IMR-90 (cell line): ENCODE measurements at regions not wholly inside any gene's neighbourhood (a gene's known extent, or its start where the extent isn't known, plus 50 kb on each side); places are given as distances from the start of the nearest gene placed in this dataset.

ENCODE experiments used
- ATAC-seq: fragments of 200-7000 bp; cut with Tn5 transposase; 2 replicates; pipeline ENCODE4 v1.9.1; 2020; ENCODE audit warnings: low read depth, mild to moderate bottlenecking, moderate library complexity
- BruUV-seq: library from RNA; stranded (reverse); fragments of 400-500 nt; replicated peaks from 2 replicates; lab custom pipeline; 2021; lab: Mats Ljungman, UMichigan
- CTCF ChIA-PET: fragments of 300-600 bp; formaldehyde crosslinking; extraction: SDS; loops from one replicate; lab custom pipeline; 2021; ENCODE audit warnings: antibody characterized with exemption; lab: Yijun Ruan, JAX
- POLR2A ChIA-PET: fragments of 300-600 bp; sonication (Branson Sonifier 250); formaldehyde crosslinking; loops from one replicate; lab custom pipeline; 2022; ENCODE audit warnings: antibody characterized with exemption; ENCODE audit not compliant: unreplicated experiment; lab: Charles Lee
- DNase-seq: peaks from one replicate; pipeline ENCODE4 v3.0.0; 2013
- H2AFZ ChIP-seq: replicated peaks from 2 replicates; pipeline ENCODE3; 2013; ENCODE audit warnings: low read length, mild to moderate bottlenecking; ENCODE audit not compliant: poor library complexity
- H2AK5ac ChIP-seq: 2 replicates; pipeline ENCODE4 v1.6.1; 2013; ENCODE audit warnings: low read depth, low read length, inconsistent platforms
- H2AK9ac ChIP-seq: replicated peaks from 2 replicates; pipeline ENCODE3; 2013; ENCODE audit warnings: mild to moderate bottlenecking, low read depth, low read length, moderate library complexity; ENCODE audit not compliant: poor library complexity
- H2BK120ac ChIP-seq: 2 replicates; pipeline ENCODE4 v1.6.1; 2013; ENCODE audit warnings: low read depth, low read length, inconsistent platforms
- H2BK15ac ChIP-seq: 3 replicates; pipeline ENCODE4 v1.6.1; 2013; ENCODE audit warnings: low read depth, low read length, inconsistent platforms
- H2BK20ac ChIP-seq: 2 replicates; pipeline ENCODE4 v1.6.1; 2013; ENCODE audit warnings: low read depth, mild to moderate bottlenecking, inconsistent platforms, low read length, moderate library complexity
- H2BK5ac ChIP-seq: 2 replicates; pipeline ENCODE4 v1.6.1; 2013; ENCODE audit warnings: mild to moderate bottlenecking, low read depth, low read length, inconsistent platforms; ENCODE audit not compliant: poor library complexity, severe bottlenecking
- H3K14ac ChIP-seq: replicated peaks from 2 replicates; pipeline ENCODE4 v1.6.1; 2013; ENCODE audit warnings: low read depth, low read length, inconsistent platforms
- H3K18ac ChIP-seq: 2 replicates; pipeline ENCODE4 v1.6.1; 2013; ENCODE audit warnings: low read depth, low read length, control low read depth
- H3K23ac ChIP-seq: 2 replicates; pipeline ENCODE4 v1.6.1; 2013; ENCODE audit warnings: low read depth, low read length, inconsistent platforms
- H3K27ac ChIP-seq: 2 replicates; pipeline ENCODE4 v1.5.1; 2013; ENCODE audit warnings: mild to moderate bottlenecking, control low read depth, low read length; ENCODE audit not compliant: insufficient read depth
- H3K27me3 ChIP-seq: 2 replicates; pipeline ENCODE4 v1.6.1; 2013; ENCODE audit warnings: low read length; ENCODE audit not compliant: control insufficient read depth, insufficient read depth
- H3K36me3 ChIP-seq: 2 replicates; pipeline ENCODE4 v1.6.1; 2013; ENCODE audit warnings: low read length, mixed read lengths; ENCODE audit not compliant: control insufficient read depth, insufficient read depth
- H3K4ac ChIP-seq: 2 replicates; pipeline ENCODE4 v1.6.1; 2013; ENCODE audit warnings: low read depth, low read length, inconsistent platforms
- H3K4me1 ChIP-seq: 2 replicates; pipeline ENCODE4 v1.6.1; 2013; ENCODE audit warnings: low read length, mixed read lengths; ENCODE audit not compliant: control insufficient read depth, insufficient read depth
- H3K4me2 ChIP-seq: 2 replicates; pipeline ENCODE4 v1.6.1; 2013; ENCODE audit warnings: low read depth, mild to moderate bottlenecking, control low read depth, low read length, moderate library complexity
- H3K4me3 ChIP-seq: 2 replicates; pipeline ENCODE4 v1.5.1; 2013; ENCODE audit warnings: low read depth, mild to moderate bottlenecking, control low read depth, low read length, moderate library complexity; ENCODE audit not compliant: insufficient read depth
- H3K56ac ChIP-seq: 2 replicates; pipeline ENCODE4 v1.6.1; 2013; ENCODE audit warnings: low read length, inconsistent platforms; ENCODE audit not compliant: insufficient read depth; ENCODE audit errors: extremely low read depth
- H3K79me1 ChIP-seq, 2 experiments: 2 replicates each; pipeline ENCODE4 v1.6.1; 2013; ENCODE audit warnings: low read length in 2 of 2, inconsistent platforms in 1 of 2, low read depth in 1 of 2
- H3K9ac ChIP-seq: 2 replicates; pipeline ENCODE4 v1.6.1; 2013; ENCODE audit warnings: low read depth, low read length, control low read depth
- H3K9me1 ChIP-seq: 2 replicates; pipeline ENCODE4 v1.6.1; 2013; ENCODE audit warnings: low read length, inconsistent platforms; ENCODE audit not compliant: insufficient read depth
- H3K9me3 ChIP-seq: 2 replicates; pipeline ENCODE4 v1.6.1; 2013; ENCODE audit warnings: low read length; ENCODE audit not compliant: control insufficient read depth, insufficient read depth
- H4K20me1 ChIP-seq: 2 replicates; pipeline ENCODE4 v1.6.1; 2013; ENCODE audit warnings: low read length, inconsistent platforms; ENCODE audit not compliant: insufficient read depth
- H4K5ac ChIP-seq: 2 replicates; pipeline ENCODE4 v1.6.1; 2013; ENCODE audit warnings: mild to moderate bottlenecking, low read depth, low read length, control low read depth
- H4K8ac ChIP-seq, 2 experiments: 2 replicates each; pipeline ENCODE4 v1.6.1; 2013; ENCODE audit warnings: low read depth in 2 of 2, low read length in 2 of 2, control low read depth in 1 of 2, inconsistent platforms in 1 of 2
- H4K91ac ChIP-seq: 2 replicates; pipeline ENCODE4 v1.6.1; 2013; ENCODE audit warnings: low read depth, low read length, inconsistent platforms; ENCODE audit not compliant: insufficient read depth
- BHLHE40 ChIP-seq: fragments of 150-350 bp; IDR thresholded peaks from 2 replicates; pipeline ENCODE4 v1.6.1; 2016; ENCODE audit warnings: mild to moderate bottlenecking, low read depth, low read length
- FOS ChIP-seq: fragments of 150-350 bp; IDR thresholded peaks from 2 replicates; pipeline ENCODE4 v1.6.1; 2016; ENCODE audit warnings: low read depth, low read length
- MAFK ChIP-seq: IDR thresholded peaks from 2 replicates; pipeline ENCODE4 v1.6.1; 2012; ENCODE audit warnings: low read depth, low read length, improper control_type of control experiment
- MAZ ChIP-seq: IDR thresholded peaks from 2 replicates; pipeline ENCODE4 v1.6.1; 2012; ENCODE audit warnings: low read depth, mild to moderate bottlenecking, low read length, improper control_type of control experiment, moderate library complexity, borderline replicate concordance
- NFE2L2 ChIP-seq: fragments of 150-350 bp; IDR thresholded peaks from 2 replicates; pipeline ENCODE4 v1.6.1; 2016; ENCODE audit warnings: low read depth, mild to moderate bottlenecking, low read length
- SMC3 ChIP-seq: fragments of 150-350 bp; IDR thresholded peaks from 2 replicates; pipeline ENCODE4 v1.6.1; 2016; ENCODE audit warnings: low read depth, mild to moderate bottlenecking, antibody characterized with exemption, low read length, moderate library complexity
- WGBS, 2 experiments: methylation state at CpG; one replicate each; pipeline versions ENCODE4 v1.1.5 to v1.1.7; 2013; ENCODE audit warnings: missing lambda C conversion rate in 2 of 2; ENCODE audit not compliant: insufficient read length in 1 of 2; ENCODE audit errors: extremely low coverage in 2 of 2; 5-methylcytosine and 5-hydroxymethylcytosine counted together
- dilution Hi-C: fragments of 300-500 bp; cut with HindIII; formaldehyde crosslinking; loops from one replicate; pipeline ENCODE4 v1.14.3; 2018; ENCODE audit warnings: low sequenced_read_pairs; ENCODE audit not compliant: unreplicated experiment
- in situ Hi-C: fragments of 300-500 bp; cut with MboI; formaldehyde crosslinking; loops from 3 replicates; pipeline ENCODE4 v1.14.3; 2019; ENCODE audit warnings: low sequenced_read_pairs, inconsistent platforms, mixed read lengths
- intact Hi-C: fragments of 100-400 bp; cut with micrococcal nuclease; formaldehyde crosslinking; loops from 2 replicates; pipeline ENCODE4 v1.10.0; 2022
- TF ChIP-seq, protein P1 (sequence below): conservative IDR thresholded peaks from 2 replicates; pipeline ENCODE4 v1.5.1; 2012; ENCODE audit warnings: mild to moderate bottlenecking, low read depth, low read length, improper control_type of control experiment
- TF ChIP-seq, protein P2 (sequence below): fragments of 150-350 bp; IDR thresholded peaks from 2 replicates; pipeline ENCODE4 v1.6.1; 2017; ENCODE audit warnings: mild to moderate bottlenecking, antibody characterized with exemption, low read length, low read depth
- TF ChIP-seq, protein P3 (sequence below): fragments of 150-350 bp; IDR thresholded peaks from 2 replicates; pipeline ENCODE4 v1.6.1; 2016; ENCODE audit warnings: low read depth, mild to moderate bottlenecking, low read length, moderate library complexity, borderline replicate concordance

DNA sequence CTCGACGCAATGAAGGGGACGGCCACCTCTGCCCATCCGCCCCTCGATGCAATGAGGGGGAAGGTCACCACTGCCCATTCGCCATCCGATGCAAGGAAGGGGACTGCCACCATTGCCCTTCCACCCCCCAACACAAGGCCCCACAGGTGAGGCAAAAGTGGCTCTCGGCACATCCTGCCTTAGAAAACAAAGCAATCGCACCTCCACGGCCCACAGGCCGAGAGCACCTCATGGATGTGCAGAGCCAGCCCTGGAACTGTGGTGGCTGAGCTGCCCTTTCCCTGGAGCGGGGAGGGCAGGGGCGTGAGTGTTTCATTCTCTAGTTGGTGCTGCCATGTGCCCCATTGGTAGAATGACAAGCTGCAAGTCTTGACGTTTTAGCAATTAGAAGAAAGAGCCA lies 320.6 kb upstream of the SALL3 start:
- dilution Hi-C loops (no loop called here), in situ Hi-C loops (no loop called here)

More for the DNA sequence above, 320.6 kb upstream of the SALL3 start:
- Histone ChIP-seq H3K18ac (no peak overlapping the region), H4K8ac (no peak overlapping the region), H3K23ac (no peak overlapping the region), H3K9me3 (peaks cover 55% of the 10 kb centered on the region), H3K4me2 (no peak overlapping the region), H2BK120ac (no peak overlapping the region), H4K5ac (no peak overlapping the region), H2AFZ (no peak overlapping the region), H3K4ac (no peak overlapping the region), H2BK20ac (no peak overlapping the region), H2BK5ac (no peak overlapping the region), H4K20me1 (no peaks in the 10 kb centered on the region), H3K4me3 (no peak overlapping the region), H2BK15ac (no peak overlapping the region), H3K9ac (no peak overlapping the region), H3K9me1 (no peaks in the 10 kb centered on the region), H4K91ac (no peak overlapping the region), H3K79me1 (no peaks in the 10 kb centered on the region), H3K4me1 (no peaks in the 10 kb centered on the region), H3K27me3 (no peaks in the 10 kb centered on the region), H2AK5ac (no peak overlapping the region), H3K14ac (no peak overlapping the region), H3K36me3 (no peaks in the 10 kb centered on the region), H3K56ac (no peak overlapping the region), H3K27ac (no peak overlapping the region), H2AK9ac (no peak overlapping the region)
- no TSS peak for BruUV-seq
- ChIA-PET CTCF (no interaction called here), POLR2A (no interaction called here)
- 86% methylated on average over 2 of the region's 14 CpGs; no CpG with 5 or more reads in 1 of the 2 experiments for WGBS, 2 experiments
- ATAC-seq (no peak), DNase-seq (no peak)
- intact Hi-C loops = no loop called here
- TF ChIP-seq, protein P1, sequence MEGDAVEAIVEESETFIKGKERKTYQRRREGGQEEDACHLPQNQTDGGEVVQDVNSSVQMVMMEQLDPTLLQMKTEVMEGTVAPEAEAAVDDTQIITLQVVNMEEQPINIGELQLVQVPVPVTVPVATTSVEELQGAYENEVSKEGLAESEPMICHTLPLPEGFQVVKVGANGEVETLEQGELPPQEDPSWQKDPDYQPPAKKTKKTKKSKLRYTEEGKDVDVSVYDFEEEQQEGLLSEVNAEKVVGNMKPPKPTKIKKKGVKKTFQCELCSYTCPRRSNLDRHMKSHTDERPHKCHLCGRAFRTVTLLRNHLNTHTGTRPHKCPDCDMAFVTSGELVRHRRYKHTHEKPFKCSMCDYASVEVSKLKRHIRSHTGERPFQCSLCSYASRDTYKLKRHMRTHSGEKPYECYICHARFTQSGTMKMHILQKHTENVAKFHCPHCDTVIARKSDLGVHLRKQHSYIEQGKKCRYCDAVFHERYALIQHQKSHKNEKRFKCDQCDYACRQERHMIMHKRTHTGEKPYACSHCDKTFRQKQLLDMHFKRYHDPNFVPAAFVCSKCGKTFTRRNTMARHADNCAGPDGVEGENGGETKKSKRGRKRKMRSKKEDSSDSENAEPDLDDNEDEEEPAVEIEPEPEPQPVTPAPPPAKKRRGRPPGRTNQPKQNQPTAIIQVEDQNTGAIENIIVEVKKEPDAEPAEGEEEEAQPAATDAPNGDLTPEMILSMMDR = no peak
- TF ChIP-seq FOS (no peak), MAZ (no peak), MAFK (no peak), BHLHE40 (no peak), NFE2L2 (no peak), SMC3 (no peak)
- TF ChIP-seq, protein P2, sequence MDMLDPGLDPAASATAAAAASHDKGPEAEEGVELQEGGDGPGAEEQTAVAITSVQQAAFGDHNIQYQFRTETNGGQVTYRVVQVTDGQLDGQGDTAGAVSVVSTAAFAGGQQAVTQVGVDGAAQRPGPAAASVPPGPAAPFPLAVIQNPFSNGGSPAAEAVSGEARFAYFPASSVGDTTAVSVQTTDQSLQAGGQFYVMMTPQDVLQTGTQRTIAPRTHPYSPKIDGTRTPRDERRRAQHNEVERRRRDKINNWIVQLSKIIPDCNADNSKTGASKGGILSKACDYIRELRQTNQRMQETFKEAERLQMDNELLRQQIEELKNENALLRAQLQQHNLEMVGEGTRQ = no peak
- TF ChIP-seq, protein P3, sequence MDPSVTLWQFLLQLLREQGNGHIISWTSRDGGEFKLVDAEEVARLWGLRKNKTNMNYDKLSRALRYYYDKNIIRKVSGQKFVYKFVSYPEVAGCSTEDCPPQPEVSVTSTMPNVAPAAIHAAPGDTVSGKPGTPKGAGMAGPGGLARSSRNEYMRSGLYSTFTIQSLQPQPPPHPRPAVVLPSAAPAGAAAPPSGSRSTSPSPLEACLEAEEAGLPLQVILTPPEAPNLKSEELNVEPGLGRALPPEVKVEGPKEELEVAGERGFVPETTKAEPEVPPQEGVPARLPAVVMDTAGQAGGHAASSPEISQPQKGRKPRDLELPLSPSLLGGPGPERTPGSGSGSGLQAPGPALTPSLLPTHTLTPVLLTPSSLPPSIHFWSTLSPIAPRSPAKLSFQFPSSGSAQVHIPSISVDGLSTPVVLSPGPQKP = no peak
